GM18505 (cell line): ENCODE measurements at regions not wholly inside any gene's neighbourhood (a gene's known extent, or its start where the extent isn't known, plus 50 kb on each side); places are given as distances from the start of the nearest gene placed in this dataset.
"Not testable (repeated sequence)": the region's sequence is repeated elsewhere in the genome, so short reads cannot be mapped to it uniquely, and the experiment has no call there.

Experiments used
- ATAC-seq: cut with Tn5 transposase; IDR thresholded peaks from one replicate; pipeline ENCODE4 v1.9.1; 2021; ENCODE audit not compliant: unreplicated experiment
- POLR2A ChIP-seq: IDR thresholded peaks from 4 replicates; pipeline ENCODE4 v1.6.1; 2011; ENCODE audit warnings: borderline replicate concordance; ENCODE audit not compliant: insufficient read depth, insufficient read length; ENCODE audit errors: extremely low read depth

DNA sequence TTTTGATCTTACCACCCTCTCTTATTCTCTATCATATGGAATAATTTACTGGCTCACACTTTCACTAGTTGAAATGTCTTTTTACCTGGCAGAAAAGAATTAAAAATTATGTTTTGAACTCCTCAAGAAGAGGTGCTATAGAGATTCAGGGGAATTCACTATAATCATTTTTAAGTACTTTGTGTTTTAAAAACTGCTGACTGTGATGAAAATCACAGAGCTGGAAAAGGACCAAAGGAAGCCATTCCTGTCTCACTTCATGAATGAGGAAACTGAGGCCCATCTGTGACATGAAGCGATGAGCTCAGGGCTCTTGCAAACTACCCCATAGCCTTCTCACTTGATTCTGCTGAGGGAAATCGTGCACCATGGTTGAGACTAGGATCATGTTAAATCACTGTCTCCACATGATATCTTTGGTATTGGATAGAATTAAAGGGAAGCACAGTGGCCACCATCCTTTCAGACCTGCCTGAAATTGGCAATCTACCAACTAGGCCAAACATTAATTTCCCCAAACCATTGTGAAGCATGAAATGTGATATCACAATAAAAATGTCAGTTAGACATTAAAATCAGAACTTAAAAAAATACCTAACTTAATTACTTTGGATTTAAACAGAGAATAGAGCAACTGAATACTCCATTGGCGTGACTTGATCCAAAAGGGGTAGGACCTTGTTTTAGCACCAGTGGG lies 141.0 kb downstream of the FZD1 start:
- TF ChIP-seq POLR2A, result no peak
- no peak for ATAC-seq

DNA sequence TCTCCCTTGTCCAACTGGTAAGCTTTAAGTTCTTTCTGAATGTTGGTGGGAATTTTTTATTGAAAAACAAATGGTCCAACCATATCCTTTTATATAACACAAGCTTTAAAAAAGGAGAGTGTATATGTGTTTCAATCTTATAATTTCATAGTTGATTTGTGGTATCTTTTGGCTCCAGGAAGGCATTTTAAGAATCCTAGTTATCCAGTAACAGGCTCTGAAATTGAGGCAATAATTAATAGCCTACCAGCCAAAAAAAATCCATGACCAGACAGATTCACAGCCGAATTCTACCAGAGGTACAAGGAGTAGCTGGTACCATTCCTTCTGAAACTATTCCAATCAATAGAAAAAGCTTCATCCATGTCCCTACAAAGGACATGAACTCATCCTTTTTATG lies 141.6 kb downstream of the FZD1 start:
- not testable (repeated sequence) for ATAC-seq

DNA sequence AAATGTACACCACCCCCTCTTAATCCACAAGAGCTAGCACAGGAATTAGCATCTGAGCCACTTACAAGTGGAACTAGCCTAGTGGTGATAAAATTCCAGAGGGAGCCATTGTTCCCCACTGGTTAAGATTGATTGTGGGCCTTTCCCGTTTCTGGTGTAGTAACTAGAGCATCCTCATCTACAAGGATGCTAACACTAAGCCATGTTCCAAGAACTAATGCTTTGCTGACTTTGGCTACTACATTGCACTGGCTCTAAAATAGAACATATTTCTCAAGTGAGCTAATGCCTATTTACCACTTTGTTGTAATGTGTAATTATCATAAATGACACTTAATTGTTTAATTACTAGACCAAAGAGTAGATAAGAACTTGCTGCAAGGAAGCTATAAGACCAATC lies 143.7 kb downstream of the FZD1 start:
- TF ChIP-seq POLR2A, result no peak
- ATAC-seq, result no peak

DNA sequence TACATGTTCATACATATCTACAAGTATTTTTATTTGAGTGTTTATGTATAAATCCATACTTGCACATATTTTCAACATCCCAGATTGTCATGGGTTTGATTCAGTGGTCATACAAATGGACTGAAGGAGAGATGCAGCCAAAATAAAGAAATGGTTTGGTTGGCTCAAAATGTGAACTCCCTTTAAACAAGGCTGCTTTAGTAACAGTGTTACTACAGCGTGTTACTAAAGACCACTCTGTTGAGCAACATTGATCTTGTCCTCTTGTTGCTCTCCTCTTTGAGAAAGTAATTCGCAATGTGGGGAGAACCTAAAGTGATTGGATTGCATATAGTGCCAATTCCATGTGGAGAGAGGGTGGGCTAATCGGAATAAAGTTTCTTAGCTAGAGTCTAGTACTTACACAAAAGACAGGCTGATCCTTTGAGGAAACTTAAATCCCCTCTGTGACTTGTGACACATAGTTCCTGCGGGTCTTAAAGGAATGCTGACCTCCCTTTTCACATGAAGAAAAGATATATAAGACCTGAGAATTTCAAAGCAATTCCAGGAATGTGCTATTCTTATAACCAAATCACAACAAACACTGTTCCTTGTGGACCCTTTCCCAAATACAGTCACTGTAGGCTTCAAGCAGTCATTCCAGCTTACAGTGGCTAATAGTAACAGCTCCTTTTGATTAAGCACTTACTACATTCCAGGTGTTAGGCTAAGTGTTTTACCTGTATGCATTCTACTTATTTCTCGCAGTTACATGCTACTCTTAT lies 144.3 kb downstream of the FZD1 start:
- no peak for TF ChIP-seq POLR2A
- ATAC-seq, result no peak

DNA sequence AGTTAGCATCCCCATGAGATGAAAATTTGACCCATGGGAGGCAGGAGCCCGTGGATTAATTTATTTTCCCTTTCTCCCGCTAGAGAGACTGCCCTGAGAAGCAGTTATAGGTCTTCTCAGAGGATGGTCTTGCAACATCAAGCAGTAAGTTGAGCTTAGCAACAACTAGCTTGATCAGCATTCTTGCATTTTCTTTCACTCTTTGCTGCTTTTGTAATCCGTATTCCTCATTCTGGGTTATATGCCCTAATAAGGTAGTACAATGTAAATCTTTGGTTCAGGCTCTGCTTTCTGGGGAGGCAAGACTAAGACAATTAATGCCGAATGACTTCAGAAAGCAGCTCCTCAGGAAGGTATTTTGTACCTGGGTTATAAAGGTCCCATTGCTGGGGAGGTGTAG lies 146.8 kb downstream of the FZD1 start:
- ATAC-seq, result no peak
- no peak for TF ChIP-seq POLR2A

DNA sequence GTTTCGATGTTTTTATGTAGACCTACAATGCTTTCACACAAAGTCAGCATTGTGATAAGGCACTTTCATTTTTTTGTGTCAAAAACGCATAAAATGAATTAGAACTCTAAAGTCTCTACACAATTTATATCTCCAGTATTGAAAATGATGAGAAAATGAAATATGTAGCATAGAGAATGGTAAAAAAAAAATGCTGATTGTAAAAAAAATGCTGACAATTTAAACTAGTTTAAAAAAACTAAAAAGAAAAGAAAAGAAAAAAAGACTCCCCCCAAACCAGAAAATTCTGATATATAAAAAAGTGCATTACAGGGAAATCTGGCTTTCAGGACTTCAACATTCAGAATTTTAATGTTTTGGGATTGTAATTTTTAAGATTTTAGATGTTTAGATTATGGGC lies 148.1 kb downstream of the FZD1 start:
- ATAC-seq, result no peak
- TF ChIP-seq POLR2A, result no peak

DNA sequence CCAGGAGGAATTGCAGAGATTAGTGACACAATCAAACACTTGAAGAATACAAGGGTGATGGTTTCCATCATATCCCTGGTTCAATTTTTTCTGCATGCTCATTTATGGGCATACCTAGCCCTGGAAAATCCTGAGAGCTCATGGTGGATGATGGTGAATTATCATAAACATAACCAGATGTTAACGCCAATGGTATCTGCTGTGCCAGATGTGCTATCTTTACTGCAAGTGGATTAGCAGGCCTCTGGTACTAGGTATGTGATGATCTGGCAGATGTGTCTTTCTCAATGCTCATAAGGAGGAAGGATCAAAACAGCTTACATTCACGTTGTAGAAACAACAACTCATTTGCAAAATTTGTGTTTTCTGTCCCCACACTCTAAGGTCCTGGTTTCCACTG lies 150.5 kb downstream of the FZD1 start:
- ATAC-seq, result no peak
- TF ChIP-seq POLR2A, result no peak

DNA sequence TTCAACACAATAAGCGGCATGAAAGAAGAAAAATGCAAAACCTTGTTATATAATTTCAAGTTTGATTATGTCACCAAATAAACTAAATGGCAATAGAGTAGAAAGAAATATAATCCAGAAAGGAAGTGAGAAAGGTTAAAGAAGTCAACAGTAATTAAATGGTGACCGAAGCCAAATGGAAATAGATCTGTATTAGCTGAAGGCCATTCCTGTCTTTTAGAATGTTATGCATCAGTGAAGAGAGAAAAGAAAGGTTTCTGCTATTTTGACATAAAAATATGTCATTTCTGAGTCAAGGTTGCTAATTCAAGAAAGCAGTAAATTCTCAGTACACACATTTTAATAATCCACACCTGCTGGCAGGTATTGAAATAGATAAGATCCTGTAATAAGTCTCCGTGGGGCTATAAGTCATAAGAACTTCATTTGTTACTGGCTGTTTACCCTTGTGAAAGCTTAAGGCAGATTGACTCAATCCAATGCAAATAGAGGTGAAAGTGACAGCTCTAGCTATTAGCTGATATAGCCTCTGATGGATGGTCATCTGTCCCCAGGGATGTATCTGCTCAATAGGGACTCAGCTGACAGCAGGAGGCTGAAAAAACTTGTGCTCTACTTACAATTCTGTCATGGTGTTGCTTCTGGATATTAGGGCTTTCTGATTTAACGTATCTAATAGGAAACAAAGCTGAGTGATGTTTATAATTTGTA lies 152.1 kb downstream of the FZD1 start:
- TF ChIP-seq POLR2A, result no peak

DNA sequence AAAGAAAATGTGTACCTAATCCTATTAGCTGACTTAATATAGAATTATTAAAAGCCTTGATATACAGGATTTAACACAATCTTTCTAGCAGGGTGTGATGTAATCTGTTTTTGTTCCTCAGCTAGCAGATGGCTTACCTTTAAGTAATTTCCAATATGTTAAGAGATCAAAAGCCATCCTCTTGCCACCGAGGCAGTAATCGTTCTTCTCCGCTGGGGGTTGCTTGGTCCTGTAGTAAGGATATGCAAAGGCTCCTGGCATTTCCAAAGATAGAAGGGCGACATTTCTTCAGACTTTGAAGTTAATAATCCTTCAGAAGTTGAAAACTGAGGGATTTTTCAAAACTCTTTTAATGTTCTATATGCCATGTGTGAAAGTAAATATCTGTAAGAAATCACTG lies 156.4 kb downstream of the FZD1 start:
- TF ChIP-seq POLR2A, result no peak

More for the DNA sequence above, 152.1 kb downstream of the FZD1 start:
- no peak for ATAC-seq

DNA sequence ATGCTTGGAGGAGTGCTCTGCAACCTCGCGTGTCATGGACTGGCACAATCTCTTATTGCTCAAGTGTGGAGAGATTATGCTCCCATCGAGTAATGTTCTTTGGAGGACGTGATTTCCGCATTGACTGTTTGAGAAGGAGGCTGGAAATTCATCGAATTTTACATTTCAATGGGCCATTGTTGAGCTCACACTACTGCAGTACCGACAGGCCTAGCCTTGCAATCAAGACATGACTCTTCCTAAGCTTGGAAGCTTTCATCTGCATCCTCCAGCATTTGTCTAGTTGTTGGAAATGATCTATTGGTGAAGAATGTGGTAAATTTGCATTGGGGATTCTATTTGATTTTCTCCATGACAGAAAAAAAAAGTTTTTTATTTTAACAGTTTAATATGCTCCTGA lies 156.8 kb downstream of the FZD1 start:
- no peak for TF ChIP-seq POLR2A
- no peak for ATAC-seq

More for the DNA sequence above, 156.4 kb downstream of the FZD1 start:
- ATAC-seq, result no peak

DNA sequence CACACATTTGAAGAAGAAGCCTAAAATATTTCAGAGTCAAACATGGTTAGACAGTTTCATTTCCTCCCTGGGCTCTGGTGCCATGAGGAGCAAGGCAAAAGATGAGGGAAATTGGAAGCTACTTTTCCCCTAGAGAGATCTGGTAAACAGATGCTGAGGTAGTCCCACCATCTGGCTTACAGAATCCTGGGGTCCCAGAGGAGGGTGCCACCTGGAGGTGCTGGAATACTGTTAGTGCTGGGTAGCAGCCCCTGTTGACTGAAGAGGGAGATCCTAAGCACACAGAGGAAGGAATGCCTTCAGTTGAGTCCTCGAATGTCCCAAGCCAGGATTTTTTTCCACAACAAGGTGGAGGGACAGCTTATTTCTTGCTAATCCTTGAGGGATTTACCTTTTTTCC lies 160.1 kb downstream of the FZD1 start:
- ATAC-seq, result no peak
- no peak for TF ChIP-seq POLR2A

DNA sequence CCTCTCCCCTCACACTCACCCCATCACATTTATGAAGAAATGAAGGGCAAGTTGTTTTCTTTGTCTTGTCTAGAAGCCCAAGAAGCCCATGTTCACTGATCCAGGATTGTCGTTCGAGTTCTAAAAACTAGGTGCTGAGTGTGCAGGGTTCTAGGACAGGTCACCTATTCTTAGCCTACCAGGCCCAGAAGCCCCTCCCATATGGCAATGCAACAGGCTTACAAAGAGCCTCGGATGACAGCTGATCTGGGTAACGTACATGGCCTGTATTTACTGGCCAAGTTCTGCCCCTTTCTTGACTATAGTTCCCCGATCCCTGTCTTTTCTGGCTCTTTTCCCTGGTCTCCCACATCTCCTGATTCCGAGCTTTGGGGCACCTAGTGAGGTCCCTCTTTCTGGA lies 160.9 kb downstream of the FZD1 start:
- TF ChIP-seq POLR2A, result no peak
- ATAC-seq, result no peak

DNA sequence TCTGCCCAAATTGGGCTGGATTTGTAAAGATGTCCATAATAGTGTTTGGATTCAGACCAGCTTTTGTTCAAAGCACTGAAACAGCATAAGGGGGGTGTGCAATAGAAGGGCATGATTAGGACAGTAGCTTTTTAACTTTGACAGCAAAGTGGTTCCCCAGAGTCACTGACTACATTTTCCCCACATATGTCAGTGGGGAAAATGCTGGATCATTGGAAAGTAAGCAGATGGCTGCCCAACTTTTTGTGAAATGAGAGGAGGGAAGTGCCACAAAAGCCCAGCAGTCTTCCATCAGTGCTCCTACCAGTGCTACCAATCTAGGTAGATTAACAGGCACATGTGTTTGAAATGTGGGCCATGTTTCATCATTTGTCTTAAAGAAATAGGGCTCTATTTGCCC lies 162.8 kb downstream of the FZD1 start:
- ATAC-seq, result no peak
- no peak for TF ChIP-seq POLR2A

DNA sequence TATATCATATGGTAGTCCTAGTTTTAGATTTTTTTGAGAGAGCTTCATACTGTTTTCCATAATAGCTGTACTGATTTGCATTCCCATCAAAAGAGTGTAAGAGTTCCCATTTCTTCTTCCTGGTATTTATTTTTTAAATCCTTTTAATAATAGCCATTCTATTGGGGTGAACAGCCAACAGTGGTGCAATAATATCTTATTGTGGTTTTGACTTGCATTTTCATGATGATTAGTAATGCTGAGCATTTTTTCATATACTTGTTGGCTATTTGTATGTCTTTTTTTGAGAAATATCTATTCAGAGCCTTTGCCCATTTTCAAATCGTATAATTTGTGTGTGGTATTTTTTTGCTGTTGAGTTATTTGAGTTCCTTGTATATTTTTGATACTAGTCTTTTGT lies 167.4 kb downstream of the FZD1 start:
- no peak for ATAC-seq

More for the DNA sequence above, 167.4 kb downstream of the FZD1 start:
- TF ChIP-seq POLR2A, result no peak
